ENCODE measurements at regions not wholly inside any gene's neighbourhood (a gene's known extent, or its start where the extent isn't known, plus 50 kb on each side); places are given as distances from the start of the nearest gene placed in this dataset.
"Not testable (repeated sequence)": the region's sequence is repeated elsewhere in the genome, so short reads cannot be mapped to it uniquely, and the experiment has no call there.

DNA sequence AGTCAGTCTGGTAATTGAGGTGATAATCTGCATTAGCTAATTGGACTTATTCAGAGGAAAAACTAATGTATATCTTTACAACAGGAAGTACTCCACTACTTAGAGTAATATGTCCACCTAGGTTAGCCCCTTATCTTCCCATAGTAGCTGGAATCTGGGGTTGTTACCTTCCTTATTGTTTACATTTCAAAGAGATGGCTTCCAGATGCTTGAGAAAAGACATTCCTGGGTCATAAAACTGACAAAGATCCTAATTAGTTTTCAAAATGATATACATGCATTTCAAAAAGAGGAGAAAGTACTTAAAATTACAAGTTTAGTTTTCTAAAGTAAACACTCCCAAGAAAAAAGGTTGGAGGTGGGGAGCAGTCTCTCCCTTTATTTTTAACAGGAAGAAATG is 78.1 kb downstream of the RPL10L start:
- intact Hi-C loops (cut with micrococcal nuclease), result no loop called here
- H3K36me3 Mint-ChIP-seq (ENCODE audit: low read depth), result no peaks in the 10 kb centered on the region
- TF ChIP-seq, protein P1, sequence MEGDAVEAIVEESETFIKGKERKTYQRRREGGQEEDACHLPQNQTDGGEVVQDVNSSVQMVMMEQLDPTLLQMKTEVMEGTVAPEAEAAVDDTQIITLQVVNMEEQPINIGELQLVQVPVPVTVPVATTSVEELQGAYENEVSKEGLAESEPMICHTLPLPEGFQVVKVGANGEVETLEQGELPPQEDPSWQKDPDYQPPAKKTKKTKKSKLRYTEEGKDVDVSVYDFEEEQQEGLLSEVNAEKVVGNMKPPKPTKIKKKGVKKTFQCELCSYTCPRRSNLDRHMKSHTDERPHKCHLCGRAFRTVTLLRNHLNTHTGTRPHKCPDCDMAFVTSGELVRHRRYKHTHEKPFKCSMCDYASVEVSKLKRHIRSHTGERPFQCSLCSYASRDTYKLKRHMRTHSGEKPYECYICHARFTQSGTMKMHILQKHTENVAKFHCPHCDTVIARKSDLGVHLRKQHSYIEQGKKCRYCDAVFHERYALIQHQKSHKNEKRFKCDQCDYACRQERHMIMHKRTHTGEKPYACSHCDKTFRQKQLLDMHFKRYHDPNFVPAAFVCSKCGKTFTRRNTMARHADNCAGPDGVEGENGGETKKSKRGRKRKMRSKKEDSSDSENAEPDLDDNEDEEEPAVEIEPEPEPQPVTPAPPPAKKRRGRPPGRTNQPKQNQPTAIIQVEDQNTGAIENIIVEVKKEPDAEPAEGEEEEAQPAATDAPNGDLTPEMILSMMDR (IDR thresholded peaks at IDR 0.05), result no peak
- ChIA-PET CTCF (no interaction called here), POLR2A (no interaction called here)
- H3K4me3 Mint-ChIP-seq, result no peak overlapping the region
- DNase-seq (no peak), ATAC-seq (ENCODE audit: low read depth) (no peak)
- no peak overlapping the region for H3K27ac Mint-ChIP-seq
- H3K27me3 Mint-ChIP-seq, result no peaks in the 10 kb centered on the region
- peaks cover 5% of the 10 kb centered on the region for H3K9me3 Mint-ChIP-seq
- H3K4me1 Mint-ChIP-seq, result peaks cover 2% of the 10 kb centered on the region

GRCh38 chr14:46571970-46572369 is 79.6 kb downstream of the RPL10L start:
- ATAC-seq (ENCODE audit: low read depth) (no peak), DNase-seq (no peak)
- TF ChIP-seq, protein P1 (IDR thresholded peaks at IDR 0.05), result no peak
- H3K27me3 Mint-ChIP-seq, result no peaks in the 10 kb centered on the region
- CTCF ChIA-PET, result no interaction called here
- peaks cover 5% of the 10 kb centered on the region for H3K9me3 Mint-ChIP-seq
- H3K27ac Mint-ChIP-seq, result no peak overlapping the region
- POLR2A ChIA-PET, result no interaction called here
- H3K4me1 Mint-ChIP-seq, result peaks cover 2% of the 10 kb centered on the region
- H3K4me3 Mint-ChIP-seq, result no peak overlapping the region
- no peaks in the 10 kb centered on the region for H3K36me3 Mint-ChIP-seq (ENCODE audit: low read depth)
- intact Hi-C loops (cut with micrococcal nuclease), result no loop called here

- intact Hi-C loops (cut with micrococcal nuclease), result not testable (repeated sequence)
Observed at GRCh38 chr14:46568161-46568560, 83.4 kb downstream of the RPL10L start.

DNA sequence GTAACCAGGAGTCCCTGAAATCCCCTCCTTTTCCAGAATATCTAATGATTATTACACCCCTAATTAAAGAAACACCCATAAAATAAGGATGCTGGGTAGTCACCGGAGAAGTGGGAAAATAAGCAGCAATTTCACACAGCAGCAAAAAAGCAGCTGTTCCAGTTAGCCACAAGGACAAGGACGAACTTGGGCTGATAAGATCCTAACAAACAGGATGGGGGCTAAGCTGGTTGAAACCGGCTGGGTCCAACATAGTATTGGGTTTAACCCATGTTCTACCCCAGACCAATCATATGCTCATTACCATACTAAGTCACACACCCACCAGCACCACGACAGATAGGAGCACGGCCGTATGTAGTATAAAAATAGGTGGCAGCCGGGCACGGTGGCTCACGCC is 100.7 kb downstream of the RPL10L start:
- TF ChIP-seq, protein P1 (IDR thresholded peaks at IDR 0.05), result no peak
- Mint-ChIP-seq H3K4me1 (no peaks in the 10 kb centered on the region), H3K27me3 (no peaks in the 10 kb centered on the region), H3K9me3 (peaks cover 17% of the 10 kb centered on the region), H3K36me3 (ENCODE audit: low read depth) (no peaks in the 10 kb centered on the region), H3K27ac (no peak overlapping the region), H3K4me3 (no peak overlapping the region)
- ChIA-PET POLR2A (no interaction called here), CTCF (no interaction called here)
- ATAC-seq (ENCODE audit: low read depth), result no peak
- intact Hi-C loops (cut with micrococcal nuclease), result no loop called here
- DNase-seq, result no peak

More at GRCh38 chr14:46568161-46568560, 83.4 kb downstream of the RPL10L start:
- H3K36me3 Mint-ChIP-seq (ENCODE audit: low read depth); H3K27me3 Mint-ChIP-seq; DNase-seq; H3K9me3 Mint-ChIP-seq; H3K4me3 Mint-ChIP-seq; ATAC-seq (ENCODE audit: low read depth); POLR2A ChIA-PET; H3K27ac Mint-ChIP-seq; H3K4me1 Mint-ChIP-seq; CTCF ChIA-PET: not testable (repeated sequence)

GRCh38 chr14:46540986-46541385 is 110.6 kb downstream of the RPL10L start:
- H3K27me3 Mint-ChIP-seq, result no peaks in the 10 kb centered on the region
- POLR2A ChIA-PET, result no interaction called here
- TF ChIP-seq, protein P1 (IDR thresholded peaks at IDR 0.05), result no peak
- H3K9me3 Mint-ChIP-seq, result no peaks in the 10 kb centered on the region
- DNase-seq (no peak), ATAC-seq (ENCODE audit: low read depth) (no peak)
- H3K4me1 Mint-ChIP-seq, result no peaks in the 10 kb centered on the region
- intact Hi-C loops (cut with micrococcal nuclease), result no loop called here
- CTCF ChIA-PET, result no interaction called here
- no peaks in the 10 kb centered on the region for H3K36me3 Mint-ChIP-seq (ENCODE audit: low read depth)
- no peak overlapping the region for H3K4me3 Mint-ChIP-seq
- H3K27ac Mint-ChIP-seq, result no peak overlapping the region

- ChIA-PET CTCF (no interaction called here), POLR2A (no interaction called here)
- Mint-ChIP-seq H3K9me3 (no peaks in the 10 kb centered on the region), H3K4me1 (no peaks in the 10 kb centered on the region), H3K36me3 (ENCODE audit: low read depth) (no peaks in the 10 kb centered on the region), H3K27me3 (no peaks in the 10 kb centered on the region), H3K27ac (no peak overlapping the region), H3K4me3 (no peak overlapping the region)
- intact Hi-C loops (cut with micrococcal nuclease), result no loop called here
- ATAC-seq (ENCODE audit: low read depth), result no peak
- TF ChIP-seq, protein P1 (IDR thresholded peaks at IDR 0.05), result no peak
- DNase-seq, result no peak
Observed at GRCh38 chr14:46519121-46519520, 132.5 kb downstream of the RPL10L start.

DNA sequence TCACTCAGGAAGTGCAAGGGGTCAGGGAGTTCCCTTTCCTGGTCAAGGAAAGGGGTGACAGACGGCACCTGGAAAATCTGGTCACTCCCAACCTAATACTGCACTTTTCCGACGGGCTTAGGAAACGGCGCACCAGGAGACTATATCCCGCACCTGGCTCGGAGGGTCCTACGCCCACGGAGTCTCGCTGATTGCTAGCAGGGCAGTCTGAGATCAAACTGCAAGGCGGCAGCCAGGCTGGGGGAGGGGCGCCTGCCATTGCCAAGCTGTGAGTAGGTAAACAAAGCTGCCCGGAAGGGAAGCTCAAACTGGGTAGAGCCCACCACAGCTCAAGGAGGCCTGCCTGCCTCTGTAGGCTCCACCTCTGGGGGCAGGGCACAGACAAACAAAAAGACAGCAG is 142.8 kb downstream of the RPL10L start:
- not testable (repeated sequence) for H3K36me3 Mint-ChIP-seq (ENCODE audit: low read depth)

More for the DNA sequence above, 142.8 kb downstream of the RPL10L start:
- H3K4me3 Mint-ChIP-seq; POLR2A ChIA-PET; H3K9me3 Mint-ChIP-seq; H3K4me1 Mint-ChIP-seq; CTCF ChIA-PET; ATAC-seq (ENCODE audit: low read depth); intact Hi-C loops (cut with micrococcal nuclease); H3K27ac Mint-ChIP-seq; H3K27me3 Mint-ChIP-seq; DNase-seq: not testable (repeated sequence)
